HL-60 (cell line): ENCODE measurements at regions not wholly inside any gene's neighbourhood (a gene's known extent, or its start where the extent isn't known, plus 50 kb on each side); places are given as distances from the start of the nearest gene placed in this dataset.

Source experiments
- DNase-seq, 2 experiments: peaks; one replicate each; pipeline ENCODE4 v3.0.0-alpha.2; 2010 to 2020; ENCODE audit warnings: low read depth in 1 of 2, low spot score in 1 of 2
- H3K27ac ChIP-seq: fragments of 250-450 bp; sonication (Bioruptor Pico); replicated peaks from 2 replicates; pipeline ENCODE4 v1.5.1; 2020; ENCODE audit warnings: mild to moderate bottlenecking, moderate library complexity
- H3K27me3 ChIP-seq: fragments of 250-450 bp; sonication (Bioruptor Pico); 2 replicates; pipeline ENCODE4 v1.5.1; 2021; ENCODE audit warnings: mild to moderate bottlenecking, moderate library complexity; ENCODE audit not compliant: insufficient read depth, poor library complexity, severe bottlenecking
- H3K4me3 ChIP-seq: replicated peaks from 2 replicates; pipeline ENCODE4 v1.5.1; 2011; ENCODE audit warnings: mild to moderate bottlenecking, control low read depth, low read length; ENCODE audit not compliant: insufficient read depth
- CTCF ChIP-seq: IDR thresholded peaks from one replicate; pipeline ENCODE4 v1.5.1; 2011; ENCODE audit warnings: low read length, control low read depth, inconsistent platforms; ENCODE audit not compliant: insufficient read depth
- GABPA ChIP-seq: IDR thresholded peaks from 2 replicates; pipeline ENCODE4 v1.6.1; 2012; ENCODE audit warnings: low read depth
- POLR2AphosphoS5 ChIP-seq: IDR thresholded peaks from 2 replicates; pipeline ENCODE4 v1.6.1; 2012; ENCODE audit warnings: low read depth
- REST ChIP-seq: IDR thresholded peaks from 2 replicates; pipeline ENCODE4 v1.6.1; 2012; ENCODE audit warnings: low read depth; ENCODE audit not compliant: insufficient replicate concordance
- SPI1 ChIP-seq: IDR thresholded peaks from 2 replicates; pipeline ENCODE4 v1.6.1; 2012; ENCODE audit warnings: low read depth, mild to moderate bottlenecking, borderline replicate concordance

- Histone ChIP-seq H3K27ac (no peak overlapping the region), H3K4me3 (no peak overlapping the region), H3K27me3 (no peaks in the 10 kb centered on the region)
- TF ChIP-seq CTCF: no peak
- no peak for TF ChIP-seq GABPA
- TF ChIP-seq REST: no peak
- no peak for TF ChIP-seq SPI1
- TF ChIP-seq POLR2AphosphoS5: no peak
- DNase-seq: no peak
Observed at GRCh38 chr6:131382631-131383030, 190.4 kb upstream of the ARG1 start.

- Histone ChIP-seq H3K27ac (no peak overlapping the region), H3K4me3 (no peak overlapping the region), H3K27me3 (no peaks in the 10 kb centered on the region)
- no peak for DNase-seq
- TF ChIP-seq CTCF (no peak), POLR2AphosphoS5 (no peak), REST (no peak), SPI1 (no peak), GABPA (no peak)
Observed at GRCh38 chr6:131383421-131384411, 189.3 kb upstream of the ARG1 start.

GRCh38 chr6:131387562-131388447 is 185.2 kb upstream of the ARG1 start:
- TF ChIP-seq CTCF: no peak
- TF ChIP-seq SPI1: no peak
- TF ChIP-seq POLR2AphosphoS5: no peak
- TF ChIP-seq GABPA: no peak
- no peak for TF ChIP-seq REST
- Histone ChIP-seq H3K27ac (no peak overlapping the region), H3K27me3 (no peaks in the 10 kb centered on the region), H3K4me3 (no peak overlapping the region)
- DNase-seq: no peak
